GM18909 (cell line): ENCODE measurements at regions not wholly inside any gene's neighbourhood (a gene's known extent, or its start where the extent isn't known, plus 50 kb on each side); places are given as distances from the start of the nearest gene placed in this dataset.

ENCODE experiments used
- ATAC-seq: cut with Tn5 transposase; IDR thresholded peaks from one replicate; pipeline ENCODE4 v1.9.1; 2021; ENCODE audit warnings: mild to moderate bottlenecking; ENCODE audit not compliant: unreplicated experiment, poor library complexity

DNA sequence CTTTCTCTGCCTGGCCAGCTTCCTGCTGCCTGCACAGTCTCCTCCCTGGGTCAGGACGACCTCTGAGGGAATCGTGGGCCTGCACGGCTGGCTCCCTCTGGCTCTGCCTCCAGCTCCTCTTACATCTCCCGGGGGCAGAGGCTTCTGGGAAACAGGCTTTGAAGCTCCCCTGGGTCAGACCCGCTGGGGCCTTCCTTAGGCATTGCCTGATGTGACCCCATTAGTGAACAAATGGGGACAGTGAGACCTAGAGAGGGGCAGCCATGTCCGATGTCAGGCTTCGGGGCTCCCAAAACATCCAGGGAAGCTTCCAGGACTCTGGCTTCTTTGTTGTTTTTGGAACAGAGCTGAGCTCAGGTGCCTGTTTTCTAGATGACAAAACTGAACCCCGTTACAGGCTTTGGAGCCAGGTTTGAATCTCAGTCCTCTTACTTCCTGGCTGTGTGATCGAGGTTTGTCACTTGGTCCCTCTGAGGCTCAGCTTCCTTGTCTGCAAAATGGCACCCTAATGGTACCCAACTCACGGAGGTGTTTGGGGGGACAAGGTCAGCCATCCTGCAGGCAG is 94.3 kb downstream of the CEBPB start:
- no peak for ATAC-seq

DNA sequence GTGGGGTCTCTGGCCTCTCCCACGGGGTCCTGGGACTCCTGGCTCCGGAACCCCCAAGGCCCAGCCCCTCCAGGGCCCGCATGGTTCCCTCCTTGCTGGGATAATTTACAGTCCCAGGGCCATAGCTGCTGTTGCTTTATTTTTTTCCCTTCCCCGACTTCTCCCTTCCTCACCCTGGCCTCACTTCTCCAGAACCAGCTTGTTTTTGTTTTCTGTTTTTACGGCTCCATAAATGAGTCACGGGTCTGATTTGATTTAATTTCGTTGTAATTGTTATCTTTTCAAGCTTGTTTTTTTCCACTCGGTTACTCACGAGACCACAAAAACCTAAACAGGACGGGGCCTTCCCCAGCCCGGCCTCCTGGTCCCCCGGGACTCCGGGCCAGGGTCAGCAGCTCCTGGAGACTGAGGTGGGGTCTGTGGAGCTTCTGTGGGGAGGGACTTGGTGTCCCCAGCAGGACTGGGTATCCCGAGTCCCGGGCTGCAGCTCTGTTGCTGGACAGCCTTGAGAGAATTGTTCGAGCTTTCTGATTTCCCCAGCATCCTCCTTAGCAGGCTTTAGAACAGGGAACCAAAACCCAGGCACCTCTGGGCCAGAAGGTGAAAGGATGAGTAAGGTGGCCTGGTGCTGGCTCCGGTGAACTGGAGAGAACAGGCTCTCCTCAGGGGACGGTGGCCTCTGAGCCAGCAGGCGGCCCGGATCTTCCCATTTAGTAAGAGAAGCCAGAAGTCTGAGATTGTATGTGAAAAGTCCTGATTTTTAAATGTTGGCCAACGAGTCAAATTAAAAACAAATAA is 94.9 kb downstream of the CEBPB start:
- no peak for ATAC-seq

DNA sequence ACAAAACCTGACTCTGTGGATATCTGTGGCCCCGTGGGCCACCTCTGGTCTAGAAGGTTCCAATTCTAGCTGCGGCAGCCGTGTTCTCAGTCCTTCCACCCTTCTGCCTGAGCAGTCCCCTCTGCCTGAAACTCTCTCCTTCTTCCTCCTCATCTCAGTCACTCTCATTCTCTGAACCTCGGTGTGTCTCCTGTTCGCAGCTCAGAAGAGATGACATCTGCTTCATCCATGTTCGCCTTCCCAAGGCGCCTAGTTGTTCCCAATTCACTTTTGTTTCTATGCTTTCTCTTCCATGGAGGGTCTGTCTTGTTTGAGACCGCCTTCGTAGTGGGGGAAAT is 95.5 kb downstream of the CEBPB start:
- no peak for ATAC-seq

DNA sequence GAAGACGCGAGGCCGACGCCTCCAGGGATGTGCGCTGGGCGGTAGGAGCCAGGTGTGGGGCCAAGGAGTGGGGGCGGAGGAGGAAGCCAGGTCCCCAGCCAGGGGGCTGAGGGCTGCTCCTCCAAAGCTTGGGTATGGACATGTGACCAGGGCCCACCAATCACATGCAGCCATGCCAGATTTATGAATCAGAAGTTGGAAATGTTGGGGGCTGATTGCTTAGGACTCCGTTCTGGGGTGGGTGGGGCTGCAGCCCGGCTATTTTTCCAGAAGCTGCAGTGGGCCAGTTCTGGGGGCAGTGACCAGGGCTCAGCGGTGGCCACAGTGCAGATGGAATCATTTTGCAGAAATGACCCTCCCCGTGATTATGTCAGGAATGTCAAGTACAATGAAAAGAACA is 96.0 kb downstream of the CEBPB start:
- no peak for ATAC-seq

DNA sequence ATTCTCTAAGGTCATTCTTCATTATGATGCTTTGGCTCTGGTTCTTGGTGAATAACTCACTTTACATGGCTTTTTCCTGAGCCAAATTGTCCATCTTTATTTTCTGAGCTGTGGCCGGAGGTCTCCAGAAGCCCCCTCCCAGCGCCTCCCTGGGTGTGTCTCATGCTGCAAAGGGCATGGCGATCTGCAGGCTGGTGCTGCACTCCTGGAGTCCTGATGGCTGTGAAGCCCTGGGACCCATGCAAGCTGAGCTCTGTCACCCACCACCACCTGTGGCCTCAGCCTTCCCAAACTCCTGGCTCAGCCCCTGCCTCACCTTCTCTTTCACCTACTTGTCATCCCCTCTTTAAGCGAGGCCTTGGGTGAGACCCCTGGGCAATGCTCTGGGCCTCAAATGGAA is 96.9 kb downstream of the CEBPB start:
- no peak for ATAC-seq

DNA sequence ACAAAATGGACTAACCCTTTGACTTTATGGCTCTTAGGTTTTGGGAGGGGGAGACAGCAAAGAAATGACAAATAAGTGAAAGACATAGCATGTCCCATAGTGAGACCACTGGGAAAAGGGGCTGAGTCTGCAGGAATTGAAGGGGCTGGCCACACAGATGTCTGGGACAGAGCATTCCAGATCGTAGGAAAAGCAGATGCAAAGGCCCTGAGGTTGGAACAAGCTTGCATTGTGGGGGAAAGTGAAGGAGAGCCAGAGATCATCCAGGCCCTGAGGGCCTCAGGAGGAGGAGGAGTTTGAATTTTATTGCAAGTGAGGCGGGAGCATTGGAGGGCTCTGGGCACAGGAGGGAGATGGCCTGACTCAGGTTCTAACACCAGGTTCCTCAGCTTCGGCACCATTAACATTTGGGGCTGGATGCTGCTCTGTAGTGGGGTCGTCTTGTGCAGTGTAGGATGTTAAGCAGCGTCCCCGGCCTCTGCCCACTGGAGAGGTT is 97.5 kb downstream of the CEBPB start:
- no peak for ATAC-seq

DNA sequence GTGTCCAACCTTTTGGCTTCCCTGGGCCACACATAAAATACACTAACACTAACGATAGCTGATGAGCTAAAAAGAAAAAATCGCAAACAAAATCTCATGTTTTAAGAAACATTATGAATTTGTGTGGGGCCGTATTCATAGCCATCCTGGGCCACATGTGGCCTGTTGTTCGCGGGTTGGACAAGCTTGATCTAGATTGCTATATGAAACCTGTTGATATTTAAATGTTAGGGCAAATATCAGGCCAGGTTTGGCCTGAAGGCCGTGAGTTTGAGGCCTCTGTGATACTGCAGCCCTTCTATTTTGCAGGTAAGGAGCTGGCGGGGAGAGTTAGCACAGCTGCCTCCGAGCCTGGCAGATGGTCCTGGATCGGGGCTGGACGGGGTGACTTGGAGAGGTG is 99.0 kb downstream of the CEBPB start:
- no peak for ATAC-seq

DNA sequence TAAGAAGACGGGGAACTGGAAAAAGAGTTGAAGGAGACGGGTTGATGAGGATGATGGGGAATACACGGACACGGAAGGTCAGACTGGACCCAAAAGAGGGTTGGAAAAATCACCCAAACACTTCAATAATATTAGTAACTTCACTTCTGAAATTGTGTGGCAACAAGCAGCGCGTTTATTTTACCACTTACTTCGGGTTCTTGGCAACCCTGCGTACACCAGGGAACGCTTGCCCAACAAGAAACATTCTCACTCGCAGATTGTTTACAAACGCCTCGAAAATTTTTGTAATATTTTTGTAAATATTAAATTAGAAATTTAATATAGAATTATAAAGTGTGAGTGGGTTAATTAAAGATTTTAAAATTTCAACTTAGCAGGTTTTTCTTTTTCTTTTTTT is 99.5 kb downstream of the CEBPB start:
- no peak for ATAC-seq

DNA sequence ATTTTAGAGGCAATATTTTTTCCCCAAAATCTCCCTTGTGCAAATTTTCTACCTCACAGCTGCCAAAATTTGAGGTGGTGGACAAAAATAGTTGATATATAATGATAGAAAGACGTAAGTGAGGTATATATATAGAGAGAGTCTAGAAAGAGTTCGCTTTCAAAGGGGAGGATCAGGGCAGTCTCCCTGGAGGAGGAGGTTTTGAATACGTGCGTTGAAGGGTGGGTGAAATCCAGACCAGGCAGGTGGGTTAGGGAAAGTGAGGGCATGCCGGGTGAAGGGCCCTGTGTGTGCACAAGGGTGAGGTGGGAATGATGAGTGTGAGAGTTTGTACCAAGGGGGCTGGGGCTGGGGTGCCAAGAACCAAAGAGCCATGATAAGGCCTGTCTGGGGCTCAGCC is 100.2 kb downstream of the CEBPB start:
- no peak for ATAC-seq

DNA sequence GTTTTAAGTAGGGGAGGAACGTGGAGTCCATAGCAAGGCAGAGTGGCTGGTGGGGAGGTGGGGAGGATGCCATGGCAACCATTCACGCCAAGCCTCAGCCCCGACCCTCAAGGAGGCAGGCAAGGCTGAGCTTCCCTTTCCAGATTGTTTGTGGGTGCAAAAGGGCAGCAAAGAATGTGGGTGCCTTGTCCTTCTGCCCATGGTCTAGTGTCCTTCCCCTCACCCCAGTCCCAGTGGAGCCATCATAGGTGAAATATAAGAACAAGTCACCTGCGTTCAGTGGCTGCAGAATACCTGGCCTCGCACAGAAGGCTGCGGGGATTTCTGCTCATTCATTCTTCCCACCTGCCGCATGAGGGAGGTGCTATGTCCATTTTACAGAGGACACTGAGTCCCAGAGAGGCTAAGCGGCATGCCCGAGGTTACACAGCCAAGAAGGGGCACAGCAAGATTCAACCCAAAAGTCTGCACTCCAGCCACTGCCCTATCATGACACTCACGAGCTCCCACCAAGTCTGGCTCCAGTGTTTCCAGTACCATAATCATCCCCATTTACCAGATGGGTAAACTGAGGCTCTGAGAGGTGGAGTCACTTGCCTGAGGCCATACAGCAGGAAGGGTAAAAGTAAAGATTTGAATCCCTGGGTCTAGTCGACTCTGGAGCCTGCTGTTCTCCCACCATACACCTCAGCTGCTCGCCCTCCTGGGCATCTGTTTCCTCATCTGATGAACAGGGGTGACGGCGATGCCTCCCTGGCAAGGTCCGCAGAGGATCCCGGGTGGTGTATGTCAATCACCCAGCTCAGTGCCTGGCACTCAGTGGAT is 100.8 kb downstream of the CEBPB start:
- ATAC-seq = no peak

DNA sequence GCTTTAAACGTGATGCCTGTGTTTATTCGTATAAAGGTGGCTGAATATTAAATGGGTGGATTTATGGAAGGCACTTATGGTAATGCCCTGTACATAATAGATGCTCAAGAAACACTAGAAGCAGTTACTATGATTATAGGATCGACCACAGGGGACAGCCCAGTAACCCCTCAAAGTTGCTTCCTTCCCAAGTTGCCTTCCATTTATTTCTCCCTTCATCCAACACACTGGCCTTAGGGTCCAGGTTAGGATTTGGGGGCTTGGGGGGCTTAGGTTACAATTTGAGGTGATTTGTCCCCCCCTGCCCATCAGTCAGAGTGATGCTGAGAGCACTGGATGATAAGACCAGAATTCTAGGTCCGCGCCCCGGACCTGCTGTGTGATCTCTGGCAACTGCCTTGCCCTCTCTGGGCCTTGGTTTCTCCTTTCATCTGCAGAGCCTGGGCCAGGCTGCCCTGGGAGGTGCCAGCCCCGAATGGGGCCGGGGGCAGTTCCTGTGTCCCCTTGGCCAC is 101.5 kb downstream of the CEBPB start:
- no peak for ATAC-seq

DNA sequence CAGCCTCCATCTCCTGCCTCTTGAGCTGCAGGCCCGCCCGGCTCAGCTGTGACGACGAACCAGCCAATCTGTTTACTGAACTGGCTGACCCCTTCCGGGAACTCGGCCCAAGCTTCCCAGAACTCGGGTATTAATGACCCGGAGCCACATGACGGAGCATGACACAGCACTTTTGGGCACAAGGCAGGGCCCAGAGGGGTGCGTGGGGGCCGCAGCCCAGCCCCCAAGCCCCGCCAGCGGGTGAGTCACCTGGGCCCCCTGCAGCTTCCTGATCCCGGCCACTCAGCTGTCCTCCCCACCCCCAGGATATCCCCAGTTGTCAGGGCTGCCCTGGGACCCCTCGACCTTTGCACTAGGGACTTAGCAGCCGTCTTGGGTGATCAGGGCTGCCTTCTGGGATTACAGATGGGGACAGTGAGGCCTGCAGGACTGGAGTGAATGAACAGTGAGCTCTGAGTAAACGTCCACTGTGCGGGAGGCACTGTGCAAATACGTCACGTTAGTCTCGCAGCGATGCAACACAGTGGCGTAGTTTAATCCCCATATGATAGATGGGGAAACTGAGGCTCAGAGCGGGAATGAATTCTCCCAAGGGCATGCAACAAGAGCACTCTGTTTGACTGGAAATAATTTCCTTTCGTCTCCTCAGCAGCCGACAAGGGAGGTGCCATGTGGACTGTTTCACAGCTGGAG is 102.1 kb downstream of the CEBPB start:
- ATAC-seq = no peak

DNA sequence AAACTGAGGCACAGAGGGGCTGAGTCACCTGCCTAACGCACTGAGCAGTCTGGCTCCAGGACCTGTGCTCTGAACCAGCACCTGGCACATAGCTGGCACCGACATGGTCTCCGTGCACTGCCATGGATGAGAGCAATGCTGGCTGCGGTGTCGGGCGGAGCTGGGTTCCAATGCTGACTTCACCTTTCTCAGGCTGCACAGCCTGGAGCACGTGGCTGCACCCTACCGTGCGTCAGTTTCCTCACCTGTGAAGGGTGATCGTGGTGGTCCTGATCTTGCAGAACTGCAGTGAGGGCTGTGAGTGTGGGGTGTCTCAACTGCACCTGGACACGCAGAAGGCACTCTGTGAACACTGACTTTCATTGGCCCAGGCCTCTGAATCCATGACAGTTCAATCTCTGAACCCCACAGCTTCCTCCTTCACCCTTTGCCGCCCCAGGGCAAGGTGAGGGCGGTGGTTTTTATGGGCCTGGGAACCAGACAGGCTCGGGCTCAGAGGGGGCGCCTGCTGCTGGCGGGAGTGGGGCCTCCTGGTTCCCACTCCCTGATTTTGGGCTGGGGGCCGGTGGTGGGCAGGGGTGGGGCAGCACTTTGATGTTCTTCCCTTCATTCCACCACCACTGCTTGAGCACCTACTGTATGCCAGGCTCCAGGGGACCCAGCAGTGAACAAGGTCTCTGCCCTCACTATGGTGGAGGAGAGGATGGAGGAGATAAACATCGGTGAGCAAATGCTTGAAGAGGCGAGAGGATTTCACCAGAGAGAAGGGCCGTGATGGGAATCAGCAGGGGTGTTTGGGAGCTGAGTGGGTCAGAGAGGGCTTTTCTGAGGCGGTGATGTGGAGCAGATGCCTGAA is 102.9 kb downstream of the CEBPB start:
- no peak for ATAC-seq

DNA sequence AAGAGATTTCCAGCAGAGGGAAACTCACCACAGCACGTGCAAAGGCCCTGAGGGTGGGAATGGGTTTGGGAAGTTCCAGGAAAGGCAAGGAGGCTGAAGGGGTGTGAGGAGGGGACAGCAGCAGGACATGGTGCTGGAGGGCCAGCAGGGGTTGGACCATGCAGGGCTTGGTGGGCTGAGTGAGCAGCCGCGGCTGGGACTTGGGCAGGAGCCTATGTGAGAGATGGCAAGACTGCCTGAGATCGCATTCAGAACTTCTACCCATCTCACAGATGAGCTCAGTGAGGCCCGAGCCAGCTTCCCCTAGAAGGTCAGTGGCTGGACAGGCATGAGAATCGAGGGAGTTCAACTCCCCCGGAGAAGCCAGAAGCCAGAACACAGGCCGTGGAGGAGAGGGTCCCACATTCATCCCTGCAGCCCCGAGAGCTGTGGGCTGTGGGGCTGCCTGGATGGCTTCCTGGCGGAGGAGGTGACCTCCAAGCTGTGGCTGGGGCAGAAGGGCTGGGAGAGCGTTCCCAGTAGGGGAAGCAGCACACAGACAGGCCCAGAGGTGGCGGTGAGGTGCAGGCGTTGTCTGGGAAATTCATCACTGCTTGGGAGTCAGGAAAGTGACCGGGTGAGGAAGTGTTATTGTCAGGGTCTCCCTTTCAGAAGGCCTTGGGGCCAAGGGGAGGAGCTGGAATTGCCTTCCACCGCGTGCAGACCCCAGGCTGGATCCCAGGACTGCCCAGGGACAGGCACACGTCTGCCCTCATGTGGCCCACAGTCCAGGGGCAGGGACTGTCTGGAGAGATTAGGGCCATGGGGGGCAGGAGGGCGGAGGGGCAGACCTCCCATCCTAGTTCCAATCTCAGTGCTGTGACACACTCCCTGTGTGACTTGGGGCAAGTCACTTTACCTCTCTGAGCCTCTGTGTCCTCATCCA is 103.8 kb downstream of the CEBPB start:
- no peak for ATAC-seq

DNA sequence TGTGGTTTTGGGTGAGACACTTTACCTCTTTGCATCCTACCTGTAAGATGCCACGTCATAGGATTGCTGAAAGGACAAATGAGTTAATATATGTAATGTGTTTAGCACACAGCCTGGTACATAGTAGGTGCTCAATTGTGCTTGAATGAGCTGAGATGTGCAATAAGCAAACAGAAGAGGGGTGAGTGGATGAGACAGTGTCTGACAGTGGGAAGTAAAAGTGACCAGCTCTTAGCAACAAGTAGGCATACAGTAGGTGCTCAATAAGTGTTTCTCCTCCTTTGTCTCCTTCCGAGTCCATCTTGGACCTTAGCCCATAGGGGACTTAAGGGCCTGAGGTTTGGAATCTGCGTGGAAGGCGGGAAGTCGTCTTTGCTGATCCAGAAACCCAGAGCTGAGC is 104.7 kb downstream of the CEBPB start:
- no peak for ATAC-seq

DNA sequence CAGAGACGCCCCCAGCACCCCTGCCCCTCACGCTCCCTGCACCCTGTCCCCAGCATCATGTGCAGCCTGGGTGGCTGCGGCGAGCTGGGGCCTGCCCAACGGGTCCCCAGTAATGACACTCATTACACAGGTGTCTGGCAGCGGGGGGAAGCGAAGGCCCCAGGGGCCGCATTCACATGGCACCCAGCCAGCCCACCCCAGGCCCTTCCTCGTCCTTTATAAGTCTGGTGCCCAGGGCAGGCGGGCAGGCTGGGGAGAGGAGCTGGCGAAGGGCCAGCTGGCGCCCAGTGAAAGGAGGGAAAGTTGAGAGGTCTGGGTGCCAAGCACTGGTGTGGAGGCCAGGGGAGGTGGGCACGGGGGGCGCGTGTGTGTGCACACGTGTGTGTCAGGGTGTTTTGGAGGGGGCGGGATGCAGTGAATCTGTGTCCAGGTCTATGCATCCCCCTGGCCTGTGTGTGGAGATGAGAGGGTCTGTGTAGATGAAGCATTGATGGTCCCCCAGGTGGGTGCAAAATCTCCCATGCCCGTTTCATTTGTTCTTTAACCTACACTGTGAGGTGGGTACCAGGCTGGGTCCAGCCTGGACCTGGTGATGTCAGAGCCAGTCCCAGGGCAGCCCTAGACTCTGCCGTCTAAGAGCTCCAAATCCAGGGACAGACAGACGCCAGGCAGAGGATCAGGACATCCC is 105.3 kb downstream of the CEBPB start:
- no peak for ATAC-seq

DNA sequence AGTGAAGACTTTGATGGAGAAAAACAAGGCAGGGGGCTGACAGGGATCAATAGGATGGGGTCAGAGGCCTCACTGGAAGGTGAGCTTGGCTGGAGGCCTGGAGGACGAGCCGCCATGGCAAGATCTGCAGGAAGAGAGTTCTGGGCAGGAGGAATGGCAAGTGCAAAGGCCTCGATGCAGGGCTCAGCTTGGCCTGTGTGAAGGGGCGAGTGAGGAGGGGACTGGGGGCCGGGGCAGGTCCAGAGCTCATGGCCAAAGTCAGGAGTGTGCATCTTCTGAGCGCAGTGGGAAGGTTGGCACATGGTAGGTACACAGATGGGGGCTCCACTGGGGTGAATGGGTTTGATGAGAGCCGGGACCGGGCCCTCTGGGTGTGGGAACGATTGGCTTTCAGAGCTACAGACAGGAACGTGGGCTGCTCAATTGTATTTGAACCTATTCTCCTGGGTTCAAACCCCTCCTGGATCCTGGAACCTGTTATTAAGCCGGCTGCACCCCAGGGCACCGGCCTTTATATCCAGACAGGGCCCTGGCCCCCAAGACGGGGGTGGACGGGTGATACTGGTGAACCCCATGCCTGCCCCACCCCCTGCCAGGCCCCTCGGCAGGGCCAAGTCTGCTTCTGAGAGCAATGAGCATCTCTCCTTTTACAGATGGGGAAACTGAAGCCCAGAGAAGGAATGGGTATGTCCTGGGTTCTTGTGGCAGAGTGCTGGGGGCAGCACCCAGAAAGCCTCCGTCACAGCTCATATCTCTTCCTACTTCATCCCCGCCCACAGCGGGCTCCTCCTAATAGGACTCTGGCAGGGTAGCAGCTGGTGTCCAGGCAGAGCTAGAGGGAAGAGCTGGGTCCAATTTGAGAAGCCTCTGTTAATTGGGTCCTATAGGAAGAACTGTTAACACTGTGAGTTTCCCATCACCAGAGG is 106.1 kb downstream of the CEBPB start:
- ATAC-seq = no peak
